ENCODE measurements at regions not wholly inside any gene's neighbourhood (a gene's known extent, or its start where the extent isn't known, plus 50 kb on each side); places are given as distances from the start of the nearest gene placed in this dataset.

GRCh38 chr19:29384656-29385055, 141.1 kb upstream of the VSTM2B start:
- peak in 1 of 5 donors; percentile 46 for DNase-seq
- TF ChIP-seq CTCF (IDR thresholded peaks at IDR 0.05; ENCODE audit: borderline replicate concordance, extremely low read depth, insufficient read depth), result no peak
- no peak for FAIRE-seq
- Histone ChIP-seq H3K4me1 (ENCODE audit: control insufficient read depth in 2 of 3, insufficient read depth in 2 of 3, low read depth in 1 of 3, low read length in 3 of 3) (no peaks in the 10 kb centered on the region), H3K9ac (ENCODE audit: low read length in 3 of 3) (no peak overlapping the region), H3K27me3 (ENCODE audit: control insufficient read depth, insufficient read depth, low read length) (no peaks in the 10 kb centered on the region), H3K27ac (ENCODE audit: low read depth in 2 of 2, low read length in 2 of 2) (no peak overlapping the region), H3K36me3 (ENCODE audit: control insufficient read depth in 2 of 3, insufficient read depth in 3 of 3, low read length in 3 of 3) (no peaks in the 10 kb centered on the region), H3K4me3 (ENCODE audit: low read length in 3 of 3) (no peak overlapping the region), H3K9me3 (ENCODE audit: control insufficient read depth in 2 of 3, insufficient read depth in 1 of 3, low read length in 3 of 3) (no peaks in the 10 kb centered on the region)
- intact Hi-C loops (cut with DNase I), result no loop called here

DNA sequence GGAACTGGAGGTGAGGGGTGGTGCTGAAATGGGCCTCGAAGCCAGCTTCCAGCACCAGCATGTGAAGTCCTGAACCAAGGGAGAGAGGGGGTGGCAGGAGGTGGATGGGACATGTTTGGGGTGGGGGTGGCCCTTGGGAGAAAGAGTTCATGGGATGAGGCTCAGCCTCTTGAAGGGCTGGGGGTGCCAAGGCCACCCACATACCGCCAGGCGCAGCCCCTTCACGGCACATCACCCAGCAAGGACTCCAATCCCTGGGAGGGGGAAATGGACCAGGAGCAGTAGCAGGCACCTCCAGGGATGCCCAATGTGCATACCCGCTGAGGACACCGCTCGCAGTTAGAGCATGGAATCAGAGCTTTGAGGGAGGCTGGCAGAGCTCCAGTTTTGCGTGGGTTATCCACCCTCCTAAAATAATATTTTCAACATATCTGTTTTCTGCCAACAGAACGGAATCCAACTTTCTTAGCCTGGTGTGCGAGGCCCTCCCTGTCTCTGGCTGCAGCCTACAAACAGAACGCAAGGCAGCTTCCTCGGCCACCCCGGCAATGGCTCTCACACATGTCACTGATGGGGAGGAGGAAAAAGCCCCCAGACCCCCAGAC, 140.5 kb upstream of the VSTM2B start:
- peak in 1 of 5 donors; percentile 48 for DNase-seq

GRCh38 chr19:29386970-29387369, 138.8 kb upstream of the VSTM2B start:
- no peak for FAIRE-seq

More for the DNA sequence above, 140.5 kb upstream of the VSTM2B start:
- Histone ChIP-seq H3K9me3 (ENCODE audit: control insufficient read depth in 2 of 3, insufficient read depth in 1 of 3, low read length in 3 of 3) (no peaks in the 10 kb centered on the region), H3K36me3 (ENCODE audit: control insufficient read depth in 2 of 3, insufficient read depth in 3 of 3, low read length in 3 of 3) (no peaks in the 10 kb centered on the region), H3K27me3 (ENCODE audit: control insufficient read depth, insufficient read depth, low read length) (no peaks in the 10 kb centered on the region), H3K9ac (ENCODE audit: low read length in 3 of 3) (no peak overlapping the region), H3K4me1 (ENCODE audit: control insufficient read depth in 2 of 3, insufficient read depth in 2 of 3, low read depth in 1 of 3, low read length in 3 of 3) (no peaks in the 10 kb centered on the region), H3K27ac (ENCODE audit: low read depth in 2 of 2, low read length in 2 of 2) (no peak overlapping the region), H3K4me3 (ENCODE audit: low read length in 3 of 3) (no peak overlapping the region)
- intact Hi-C loops (cut with DNase I), result no loop called here
- no peak for TF ChIP-seq CTCF (IDR thresholded peaks at IDR 0.05; ENCODE audit: borderline replicate concordance, extremely low read depth, insufficient read depth)
- no peak for FAIRE-seq

More at GRCh38 chr19:29386970-29387369, 138.8 kb upstream of the VSTM2B start:
- Histone ChIP-seq H3K9me3 (ENCODE audit: control insufficient read depth in 2 of 3, insufficient read depth in 1 of 3, low read length in 3 of 3) (peaks cover 0 to 8% (median 3%) of the 10 kb centered on the region in 3 donors), H3K9ac (ENCODE audit: low read length in 3 of 3) (no peak overlapping the region), H3K36me3 (ENCODE audit: control insufficient read depth in 2 of 3, insufficient read depth in 3 of 3, low read length in 3 of 3) (no peaks in the 10 kb centered on the region), H3K4me1 (ENCODE audit: control insufficient read depth in 2 of 3, insufficient read depth in 2 of 3, low read depth in 1 of 3, low read length in 3 of 3) (no peaks in the 10 kb centered on the region), H3K27me3 (ENCODE audit: control insufficient read depth, insufficient read depth, low read length) (no peaks in the 10 kb centered on the region), H3K4me3 (ENCODE audit: low read length in 3 of 3) (no peak overlapping the region), H3K27ac (ENCODE audit: low read depth in 2 of 2, low read length in 2 of 2) (no peak overlapping the region)
- DNase-seq, result no peak
- TF ChIP-seq CTCF (IDR thresholded peaks at IDR 0.05; ENCODE audit: borderline replicate concordance, extremely low read depth, insufficient read depth), result no peak
- intact Hi-C loops (cut with DNase I), result no loop called here
